NCI-H128 (cell line): ENCODE measurements at regions not wholly inside any gene's neighbourhood (a gene's known extent, or its start where the extent isn't known, plus 50 kb on each side); places are given as distances from the start of the nearest gene placed in this dataset.
"Not testable (repeated sequence)": the region's sequence is repeated elsewhere in the genome, so short reads cannot be mapped to it uniquely, and the experiment has no call there.

Experiments used
- DNase-seq: peaks from one replicate; lab custom pipeline; 2025; ENCODE audit not compliant: unreplicated experiment; lab: John Stamatoyannopoulos, UW

- DNase-seq: not testable (repeated sequence)
Observed at GRCh38 chr9:39566782-39567181, 211.3 kb downstream of the SPATA31A1 start.

- not testable (repeated sequence) for DNase-seq
Observed at GRCh38 chr9:39567396-39567795, 211.9 kb downstream of the SPATA31A1 start.

GRCh38 chr9:39568900-39569299, 213.4 kb downstream of the SPATA31A1 start:
- DNase-seq: not testable (repeated sequence)

GRCh38 chr9:39573024-39574022, 217.9 kb downstream of the SPATA31A1 start:
- DNase-seq: not testable (repeated sequence)

- DNase-seq: not testable (repeated sequence)
Observed at GRCh38 chr9:39579000-39579399, 223.5 kb downstream of the SPATA31A1 start.

GRCh38 chr9:39581296-39581695, 225.8 kb downstream of the SPATA31A1 start:
- not testable (repeated sequence) for DNase-seq

- DNase-seq: not testable (repeated sequence)
Observed at GRCh38 chr9:39582677-39583412, 227.4 kb downstream of the SPATA31A1 start.

- DNase-seq: not testable (repeated sequence)
Observed at GRCh38 chr9:39583413-39583747, 227.9 kb downstream of the SPATA31A1 start.

GRCh38 chr9:39585233-39585632, 229.8 kb downstream of the SPATA31A1 start:
- DNase-seq: not testable (repeated sequence)

GRCh38 chr9:39587844-39588499, 232.5 kb downstream of the SPATA31A1 start:
- no peak for DNase-seq

- DNase-seq: no peak
Observed at GRCh38 chr9:39588500-39589137, 233.2 kb downstream of the SPATA31A1 start.

- not testable (repeated sequence) for DNase-seq
Observed at GRCh38 chr9:39604089-39604488, 248.6 kb downstream of the SPATA31A1 start.

GRCh38 chr9:39611449-39612231, 256.2 kb downstream of the SPATA31A1 start:
- not testable (repeated sequence) for DNase-seq

GRCh38 chr9:39616480-39616879, 261.0 kb downstream of the SPATA31A1 start:
- DNase-seq: not testable (repeated sequence)

GRCh38 chr9:39624048-39624447, 268.6 kb downstream of the SPATA31A1 start:
- DNase-seq: not testable (repeated sequence)

GRCh38 chr9:39632071-39632470, 276.6 kb downstream of the SPATA31A1 start:
- not testable (repeated sequence) for DNase-seq

GRCh38 chr9:39649029-39649428, 293.6 kb downstream of the SPATA31A1 start:
- not testable (repeated sequence) for DNase-seq

- not testable (repeated sequence) for DNase-seq
Observed at GRCh38 chr9:39656960-39657603, 301.6 kb downstream of the SPATA31A1 start.

GRCh38 chr9:39663020-39663419, 307.6 kb downstream of the SPATA31A1 start:
- DNase-seq: not testable (repeated sequence)
